Gastroesophageal sphincter (tissue), 3 donors: ENCODE measurements at regions not wholly inside any gene's neighbourhood (a gene's known extent, or its start where the extent isn't known, plus 50 kb on each side); places are given as distances from the start of the nearest gene placed in this dataset.

Experiments
- CTCF ChIP-seq, 4 experiments: fragments of 200-600 bp in 2 of 4; fragments of 450-650 bp in 2 of 4; sonication (generic) in 1 of 4; IDR thresholded peaks; one replicate each; pipeline ENCODE4 v1.5.1; 2017 to 2019; ENCODE audit warnings: antibody characterized with exemption in 4 of 4, mild to moderate bottlenecking in 2 of 4, moderate library complexity in 2 of 4
- EP300 ChIP-seq: sonication (generic); formaldehyde crosslinking; IDR thresholded peaks from one replicate; pipeline ENCODE4 v1.6.1; 2017; ENCODE audit warnings: antibody characterized with exemption, mild to moderate bottlenecking
- POLR2A ChIP-seq, 2 donors: fragments of 450-650 bp; IDR thresholded peaks; one replicate each; pipeline ENCODE4 v1.6.1; 2017; ENCODE audit warnings: antibody characterized with exemption in 2 of 2, mild to moderate bottlenecking in 2 of 2, moderate library complexity in 1 of 2
- POLR2AphosphoS5 ChIP-seq: sonication (generic); formaldehyde crosslinking; IDR thresholded peaks from one replicate; pipeline ENCODE4 v1.6.1; 2017; ENCODE audit warnings: antibody characterized with exemption

GRCh38 chr10:78925800-78926319 lies 142.9 kb upstream of the ZMIZ1 start:
- TF ChIP-seq CTCF (IDR thresholded peaks at IDR 0.05) (no peak), EP300 (no peak), POLR2A (IDR thresholded peaks at IDR 0.05) (no peak), POLR2AphosphoS5 (peak; percentile 40)
